HuH-7 (cell line): ENCODE measurements at regions not wholly inside any gene's neighbourhood (a gene's known extent, or its start where the extent isn't known, plus 50 kb on each side); places are given as distances from the start of the nearest gene placed in this dataset.
A peak's percentile ranks its signal among the peaks of the same experiment; 100 is the strongest.
"Not testable (repeated sequence)": the region's sequence is repeated elsewhere in the genome, so short reads cannot be mapped to it uniquely, and the experiment has no call there.

Experiments used
- DNase-seq: peaks from one replicate; pipeline ENCODE4 v3.0.0; 2011; ENCODE audit warnings: low spot score

GRCh38 chr11:57871231-57871630 is 109.6 kb downstream of the CTNND1 start:
- no peak for DNase-seq

- no peak for DNase-seq
These were observed 111.8 kb downstream of the CTNND1 start for GRCh38 chr11:57873196-57873911.

GRCh38 chr11:57874981-57875380 is 113.4 kb downstream of the CTNND1 start:
- no peak for DNase-seq

GRCh38 chr11:57881647-57882046 is 120.0 kb downstream of the CTNND1 start:
- DNase-seq: no peak

GRCh38 chr11:57883630-57884029 is 122.0 kb downstream of the CTNND1 start:
- DNase-seq: no peak

GRCh38 chr11:57885298-57886050 is 123.9 kb downstream of the CTNND1 start:
- DNase-seq: no peak

- DNase-seq: no peak
These were observed 126.8 kb downstream of the CTNND1 start for GRCh38 chr11:57888386-57888785.

- DNase-seq: no peak
These were observed 128.9 kb downstream of the CTNND1 start for GRCh38 chr11:57890521-57890920.

- DNase-seq: not testable (repeated sequence)
These were observed 130.5 kb upstream of the OR9Q1 start for GRCh38 chr11:57893200-57893599.

- DNase-seq: no peak
These were observed 127.1 kb upstream of the OR9Q1 start for GRCh38 chr11:57896361-57897145.

- no peak for DNase-seq
These were observed 124.3 kb upstream of the OR9Q1 start for GRCh38 chr11:57899378-57899777.

- peak; percentile 36 for DNase-seq
These were observed 123.4 kb upstream of the OR9Q1 start for GRCh38 chr11:57900320-57900719.

- DNase-seq: no peak
These were observed 122.4 kb upstream of the OR9Q1 start for GRCh38 chr11:57901278-57901677.

GRCh38 chr11:57901756-57902155 is 121.9 kb upstream of the OR9Q1 start:
- no peak for DNase-seq

GRCh38 chr11:57903011-57903410 is 120.7 kb upstream of the OR9Q1 start:
- DNase-seq: no peak

- DNase-seq: no peak
These were observed 120.1 kb upstream of the OR9Q1 start for GRCh38 chr11:57903441-57904123.

GRCh38 chr11:57904376-57904775 is 119.3 kb upstream of the OR9Q1 start:
- DNase-seq: no peak

- DNase-seq: no peak
These were observed 118.2 kb upstream of the OR9Q1 start for GRCh38 chr11:57905439-57905838.

- DNase-seq: not testable (repeated sequence)
These were observed 115.3 kb upstream of the OR9Q1 start for GRCh38 chr11:57908399-57908798.

GRCh38 chr11:57911522-57911921 is 112.2 kb upstream of the OR9Q1 start:
- DNase-seq: not testable (repeated sequence)

GRCh38 chr11:57913715-57914704 is 109.7 kb upstream of the OR9Q1 start:
- no peak for DNase-seq
